ENCODE measurements at regions not wholly inside any gene's neighbourhood (a gene's known extent, or its start where the extent isn't known, plus 50 kb on each side); places are given as distances from the start of the nearest gene placed in this dataset.

DNA sequence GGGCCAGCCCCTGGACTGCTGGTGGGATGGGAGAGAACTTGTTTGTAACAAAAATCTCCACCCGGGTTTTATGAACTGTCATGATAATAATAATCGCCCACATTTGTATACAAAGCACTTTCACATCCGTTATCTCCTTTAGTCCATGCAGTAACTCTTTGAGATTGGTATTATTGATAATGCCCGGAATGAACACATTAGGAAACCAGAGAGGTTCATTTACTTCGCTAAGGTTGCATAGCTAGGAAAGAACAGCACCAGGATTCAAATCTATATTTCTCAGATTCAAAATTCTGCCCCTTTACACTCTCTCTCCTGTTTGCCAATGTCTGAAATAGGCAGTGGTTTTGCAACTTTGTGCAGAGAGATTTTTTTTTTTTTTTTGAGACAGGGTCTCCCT is 131.4 kb downstream of the FOXD2 start:
- TF ChIP-seq POLR2A (IDR thresholded peaks at IDR 0.05; ENCODE audit: low read length) = no peak
- TF ChIP-seq GATA1 (IDR thresholded peaks at IDR 0.05; ENCODE audit: low read depth, low read length) = no peak
- DNase-seq = no peak

DNA sequence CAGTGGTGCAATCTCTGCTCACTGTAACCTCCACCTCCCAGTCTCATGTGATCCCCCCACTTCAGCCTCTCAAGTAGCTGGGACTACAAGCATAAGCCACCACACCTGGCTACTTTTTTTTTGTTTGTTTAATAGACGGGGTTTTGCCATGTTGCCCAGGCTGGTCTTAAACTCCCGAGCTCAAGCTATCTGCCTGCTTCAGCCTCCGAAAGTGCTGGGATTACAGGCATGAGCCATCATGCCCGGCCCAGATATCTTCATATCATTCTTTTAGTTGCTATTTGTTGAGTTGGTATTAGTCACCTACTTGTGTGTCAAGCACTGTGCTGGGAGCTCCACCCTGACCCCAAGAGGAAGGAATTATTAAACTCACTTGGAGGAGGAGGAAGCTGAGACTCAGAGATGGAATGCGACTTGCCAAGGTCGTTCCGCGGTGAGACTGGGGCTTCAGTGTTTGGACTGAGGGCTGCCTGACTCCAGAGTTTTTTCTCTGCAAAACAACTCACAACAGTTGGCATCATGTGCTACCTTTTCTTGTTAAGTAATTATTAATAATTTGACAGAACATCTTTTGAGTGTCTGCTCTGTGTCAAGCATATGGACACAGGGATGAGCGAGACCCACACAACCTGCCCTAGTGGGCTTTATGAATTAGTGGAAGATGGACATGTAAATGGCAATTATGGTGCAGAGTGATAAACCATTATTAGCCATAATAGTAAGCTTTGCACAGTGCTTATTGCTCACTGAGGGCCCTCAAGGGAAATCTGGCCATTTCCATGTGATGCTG is 132.0 kb downstream of the FOXD2 start:
- no peak for DNase-seq
- TF ChIP-seq GATA1 (IDR thresholded peaks at IDR 0.05; ENCODE audit: low read depth, low read length) = no peak
- TF ChIP-seq POLR2A (IDR thresholded peaks at IDR 0.05; ENCODE audit: low read length) = no peak

DNA sequence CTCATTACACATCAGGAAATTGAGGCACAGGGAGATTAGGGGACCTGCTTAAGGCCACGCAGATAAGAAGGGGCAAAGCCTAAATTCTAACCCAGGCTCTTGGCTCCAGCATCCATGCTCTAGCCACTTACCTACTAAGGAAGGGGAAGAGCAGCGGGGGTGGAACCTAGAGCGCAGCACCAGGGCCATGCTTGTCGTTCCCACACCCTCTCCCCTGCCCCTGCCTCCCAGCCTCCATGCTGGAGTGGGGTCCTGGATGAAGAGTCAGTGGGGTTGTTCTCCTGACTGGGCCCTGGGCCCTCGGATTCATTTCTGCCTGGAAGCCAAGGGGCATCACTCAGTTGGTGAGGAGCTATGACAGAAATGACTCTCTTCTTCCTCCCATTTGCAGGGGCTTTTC is 133.3 kb downstream of the FOXD2 start:
- DNase-seq = no peak
- TF ChIP-seq GATA1 (IDR thresholded peaks at IDR 0.05; ENCODE audit: low read depth, low read length) (no peak), POLR2A (IDR thresholded peaks at IDR 0.05; ENCODE audit: low read length) (no peak)

DNA sequence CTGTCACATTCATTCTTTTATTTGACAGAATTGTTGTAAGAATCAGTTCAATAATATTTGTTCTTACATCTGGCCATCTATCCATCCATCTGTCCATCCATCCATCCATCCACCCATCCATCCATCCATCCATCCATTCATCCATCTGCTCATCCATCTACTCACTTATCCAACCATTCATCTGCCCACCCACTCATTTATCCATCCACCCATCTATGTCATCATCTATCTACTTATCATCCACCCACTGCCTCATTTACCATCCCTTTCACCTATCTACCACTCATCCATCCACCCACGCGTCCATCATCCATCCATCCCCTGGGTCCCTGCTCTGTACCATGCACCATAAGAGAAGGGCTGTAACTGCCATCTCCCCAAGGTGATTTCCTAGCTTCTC is 134.1 kb downstream of the FOXD2 start:
- no peak for DNase-seq
- no peak for TF ChIP-seq GATA1 (IDR thresholded peaks at IDR 0.05; ENCODE audit: low read depth, low read length)
- TF ChIP-seq POLR2A (IDR thresholded peaks at IDR 0.05; ENCODE audit: low read length) = no peak

DNA sequence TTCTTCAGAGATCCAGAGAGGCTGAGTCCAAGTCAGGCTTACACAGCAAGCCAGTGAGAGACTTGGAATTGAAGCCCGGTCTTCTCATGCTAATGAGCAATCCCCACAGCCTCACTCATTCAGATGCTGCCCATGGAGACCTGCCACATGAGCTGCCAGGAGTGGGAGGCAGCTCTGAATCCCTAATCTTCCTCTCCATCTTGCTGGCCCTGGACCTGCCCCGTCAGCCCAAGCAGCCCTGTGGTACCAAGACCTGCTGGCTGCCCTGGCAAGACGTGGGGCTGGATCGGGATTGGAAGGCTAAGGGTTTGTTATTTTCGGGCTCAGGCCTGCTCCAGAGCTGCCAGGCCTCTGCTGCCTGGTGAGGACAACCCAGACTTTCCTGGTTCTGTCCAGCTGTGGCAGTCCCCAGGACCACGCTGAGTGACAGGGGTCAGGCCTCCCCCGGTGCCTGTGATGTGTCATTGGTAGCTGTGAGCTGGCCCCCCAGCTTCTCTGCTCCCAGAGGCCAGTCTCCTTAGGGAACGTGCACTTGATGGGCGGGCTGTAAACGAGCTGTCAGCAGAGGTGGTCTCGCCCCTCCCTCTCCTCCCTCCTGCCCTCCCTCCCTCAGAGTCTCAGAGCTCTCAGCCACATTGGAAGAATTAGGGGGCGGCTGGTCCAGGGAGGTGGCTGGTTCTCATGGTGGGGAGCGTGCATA is 135.0 kb downstream of the FOXD2 start:
- DNase-seq = no peak
- no peak for TF ChIP-seq GATA1 (IDR thresholded peaks at IDR 0.05; ENCODE audit: low read depth, low read length)
- no peak for TF ChIP-seq POLR2A (IDR thresholded peaks at IDR 0.05; ENCODE audit: low read length)

DNA sequence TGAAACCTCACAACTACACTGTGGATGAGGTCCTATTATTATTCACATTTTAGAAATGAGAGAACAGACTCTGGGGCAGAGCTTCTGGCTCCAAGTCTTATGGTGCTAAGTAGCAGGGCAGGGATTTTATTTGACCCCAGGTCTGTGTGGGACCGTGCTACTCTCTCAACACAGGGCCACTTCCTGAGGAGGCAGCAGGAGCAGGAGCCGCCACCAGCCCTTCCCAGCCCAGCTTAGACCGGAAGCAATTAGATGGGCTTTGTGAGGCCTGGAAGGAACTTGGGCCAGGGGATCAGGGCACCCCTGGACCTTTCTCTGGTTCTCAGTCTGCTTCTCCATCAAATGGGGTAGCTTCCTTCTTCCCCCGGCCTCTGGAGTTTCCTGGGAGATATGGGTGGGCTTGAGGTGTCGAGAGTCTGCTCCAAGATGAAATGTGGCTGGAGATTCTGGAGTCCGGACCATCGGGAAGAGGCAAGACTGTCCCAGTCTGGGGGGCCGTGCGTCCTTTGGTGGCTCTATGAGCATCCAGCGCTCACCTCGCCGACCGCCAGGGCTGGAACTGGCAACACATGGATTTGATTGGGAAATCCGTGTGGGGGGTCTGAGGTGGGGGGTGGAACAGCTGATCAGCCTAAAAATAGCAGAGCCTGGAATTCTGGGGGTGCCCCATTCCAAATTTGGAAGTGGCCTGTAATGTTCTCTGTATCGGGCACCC is 136.8 kb downstream of the FOXD2 start:
- no peak for DNase-seq
- TF ChIP-seq POLR2A (IDR thresholded peaks at IDR 0.05; ENCODE audit: low read length) = no peak
- TF ChIP-seq GATA1 (IDR thresholded peaks at IDR 0.05; ENCODE audit: low read depth, low read length) = no peak

DNA sequence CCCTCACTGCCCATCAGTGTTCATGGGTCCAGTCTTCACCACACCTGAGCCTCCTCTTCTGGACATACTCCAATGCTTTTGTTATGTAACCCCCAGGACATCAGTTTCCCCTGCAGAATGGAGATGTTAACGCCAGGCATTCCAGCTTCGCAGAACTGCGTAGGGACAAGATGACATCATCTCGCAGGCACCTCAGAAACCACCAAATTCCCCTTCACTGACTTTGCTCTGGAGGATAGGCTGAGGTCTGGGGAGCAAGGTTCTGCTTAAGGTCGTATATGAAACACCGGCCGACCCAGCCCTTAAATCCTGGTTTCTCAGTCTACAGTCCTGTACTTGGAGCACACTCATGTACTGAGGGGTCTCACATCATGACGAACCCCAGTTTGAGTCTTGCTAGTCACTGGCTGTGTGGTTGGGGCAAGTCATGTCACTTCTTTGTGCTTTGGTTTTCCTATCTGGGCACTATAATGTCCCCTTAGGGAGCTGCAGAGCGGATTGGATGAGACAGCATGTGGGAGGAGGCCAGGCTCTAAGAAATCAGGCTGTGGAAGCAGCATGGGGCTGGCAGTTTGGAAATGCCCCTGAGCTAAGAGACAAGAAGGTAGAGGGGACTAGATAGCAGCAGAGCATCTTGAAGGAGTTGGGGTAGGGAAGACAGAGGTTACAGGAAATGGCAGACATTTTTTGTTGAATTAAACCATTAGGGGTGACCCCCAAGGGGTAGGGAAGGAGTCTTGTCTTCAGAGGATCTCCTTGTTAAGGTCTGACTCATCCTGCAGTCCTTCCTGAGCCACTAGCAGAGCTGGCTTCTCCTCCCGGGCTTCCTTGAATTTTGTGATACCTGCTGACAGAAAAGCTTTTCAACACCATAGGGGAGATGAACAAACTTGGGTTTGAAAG is 138.3 kb downstream of the FOXD2 start:
- TF ChIP-seq POLR2A (IDR thresholded peaks at IDR 0.05; ENCODE audit: low read length) (no peak), GATA1 (IDR thresholded peaks at IDR 0.05; ENCODE audit: low read depth, low read length) (no peak)
- no peak for DNase-seq

DNA sequence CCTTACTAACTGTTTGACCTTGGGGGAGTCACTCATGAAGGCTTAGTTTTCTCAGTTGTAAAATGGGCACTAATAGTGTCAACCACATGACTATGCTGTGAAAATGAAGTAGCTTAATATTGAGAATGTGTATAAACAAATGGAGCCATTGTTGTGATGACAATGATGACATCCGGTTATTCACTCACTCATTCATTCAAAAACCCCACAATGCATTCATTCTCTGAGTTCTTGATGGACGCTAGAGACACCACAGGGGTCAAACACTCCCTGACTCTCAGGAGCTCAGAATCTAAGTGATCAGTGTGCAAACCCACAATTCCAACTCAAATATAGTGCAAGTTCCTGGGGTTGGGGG is 138.9 kb downstream of the FOXD2 start:
- TF ChIP-seq POLR2A (IDR thresholded peaks at IDR 0.05; ENCODE audit: low read length) (no peak), GATA1 (IDR thresholded peaks at IDR 0.05; ENCODE audit: low read depth, low read length) (no peak)
- no peak for DNase-seq

DNA sequence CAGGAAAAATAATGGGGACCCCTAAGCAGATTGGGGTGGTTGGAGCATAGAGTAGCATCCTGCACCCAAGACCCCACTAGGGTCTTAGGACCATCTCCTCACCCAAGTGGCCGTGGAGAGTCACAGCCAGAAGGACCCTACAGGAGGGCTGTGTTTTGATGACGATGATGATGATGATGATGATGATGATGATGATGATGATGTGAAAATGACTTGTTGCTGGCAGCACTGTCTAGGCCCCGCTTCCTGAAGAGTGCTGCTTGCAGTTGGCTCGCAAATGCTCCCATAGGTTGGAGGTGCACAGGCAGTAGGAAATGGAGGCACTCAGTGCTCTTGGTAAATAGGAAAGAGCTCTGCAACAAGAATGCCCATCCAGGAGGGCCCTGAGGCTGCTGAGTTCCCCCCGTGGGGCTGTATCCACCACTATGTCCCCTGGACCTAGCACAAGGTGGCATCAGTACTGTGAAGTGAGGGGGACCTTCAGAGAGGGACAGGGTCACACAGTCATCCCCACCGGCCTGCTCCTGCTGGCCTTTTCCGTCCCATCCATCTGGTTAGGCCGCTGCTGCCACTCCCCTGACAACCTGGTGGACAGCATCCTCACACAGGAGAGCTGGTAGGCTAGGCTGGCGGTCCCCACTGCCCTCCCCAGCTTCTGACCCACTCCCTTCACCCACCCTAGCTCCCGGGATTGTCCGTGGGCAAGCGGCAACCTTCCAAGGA is 139.6 kb downstream of the FOXD2 start:
- DNase-seq = no peak
- TF ChIP-seq GATA1 (IDR thresholded peaks at IDR 0.05; ENCODE audit: low read depth, low read length) (no peak), POLR2A (IDR thresholded peaks at IDR 0.05; ENCODE audit: low read length) (no peak)

DNA sequence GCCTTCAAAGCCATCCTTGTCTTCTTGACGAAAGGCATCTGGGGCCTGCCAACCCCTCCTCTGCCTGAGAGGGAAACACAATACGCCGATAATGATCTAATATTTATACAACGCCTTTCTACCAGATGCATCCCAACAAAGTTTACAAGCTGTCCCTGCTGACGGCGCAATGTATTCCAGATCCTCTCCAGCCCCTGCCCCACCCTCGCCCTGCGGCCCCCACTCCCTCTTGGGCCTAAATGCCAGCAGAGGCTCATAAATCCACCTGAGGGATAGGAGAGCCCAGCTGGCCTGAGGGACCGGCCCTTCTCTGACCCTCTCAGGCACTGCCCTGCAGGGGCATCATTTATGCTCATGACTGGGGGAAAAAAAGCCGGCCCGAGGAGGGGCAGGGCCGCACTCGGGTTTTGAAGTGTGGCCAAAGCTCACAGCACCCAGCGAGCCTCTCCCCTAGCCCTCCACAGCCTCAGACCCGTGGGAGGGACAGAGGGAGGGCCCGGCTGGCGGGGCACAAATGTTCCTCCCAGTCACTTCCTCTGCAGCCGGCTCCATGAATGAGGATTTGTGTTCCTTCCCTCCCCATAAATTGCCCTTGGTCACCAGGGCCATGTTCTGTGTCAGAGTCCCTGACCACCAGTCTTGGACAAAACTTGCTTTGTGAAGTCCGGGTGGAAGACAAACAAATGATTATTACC is 140.3 kb downstream of the FOXD2 start:
- TF ChIP-seq POLR2A (IDR thresholded peaks at IDR 0.05; ENCODE audit: low read length) (no peak), GATA1 (IDR thresholded peaks at IDR 0.05; ENCODE audit: low read depth, low read length) (no peak)
- no peak for DNase-seq

DNA sequence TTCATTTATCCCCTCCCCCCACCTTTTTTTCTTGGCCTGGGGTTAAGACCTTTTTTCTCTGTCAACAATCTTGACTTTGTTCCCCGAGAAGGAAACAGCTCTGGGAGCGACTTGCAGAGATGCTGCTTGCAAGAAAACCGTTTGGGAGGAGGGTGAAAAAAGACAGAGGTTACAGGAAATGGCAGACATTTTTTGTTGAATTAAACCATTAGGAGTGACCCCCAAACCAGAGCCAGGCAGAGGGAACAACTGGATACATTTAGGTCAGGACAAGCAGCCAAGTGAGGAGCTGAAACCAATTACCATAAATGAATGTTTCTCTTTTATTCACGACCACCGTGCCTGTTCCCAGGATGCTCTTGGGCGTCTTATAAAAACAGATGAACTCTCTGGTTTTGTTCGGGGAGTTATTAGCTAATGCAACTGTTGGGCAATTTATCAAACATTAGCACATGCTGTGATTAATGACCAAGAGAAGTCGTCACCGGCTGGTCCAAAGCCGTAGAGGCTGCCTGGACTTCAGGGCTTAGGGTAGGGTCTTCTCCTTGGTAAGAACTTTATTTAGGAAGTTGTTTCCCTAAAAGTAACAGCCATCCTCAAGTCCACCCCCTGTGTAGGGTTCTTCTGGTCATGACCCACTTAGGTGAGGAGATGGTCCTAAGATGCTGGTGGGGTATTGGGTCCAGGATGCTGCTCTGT is 141.0 kb downstream of the FOXD2 start:
- TF ChIP-seq POLR2A (IDR thresholded peaks at IDR 0.05; ENCODE audit: low read length) = no peak
- no peak for DNase-seq

DNA sequence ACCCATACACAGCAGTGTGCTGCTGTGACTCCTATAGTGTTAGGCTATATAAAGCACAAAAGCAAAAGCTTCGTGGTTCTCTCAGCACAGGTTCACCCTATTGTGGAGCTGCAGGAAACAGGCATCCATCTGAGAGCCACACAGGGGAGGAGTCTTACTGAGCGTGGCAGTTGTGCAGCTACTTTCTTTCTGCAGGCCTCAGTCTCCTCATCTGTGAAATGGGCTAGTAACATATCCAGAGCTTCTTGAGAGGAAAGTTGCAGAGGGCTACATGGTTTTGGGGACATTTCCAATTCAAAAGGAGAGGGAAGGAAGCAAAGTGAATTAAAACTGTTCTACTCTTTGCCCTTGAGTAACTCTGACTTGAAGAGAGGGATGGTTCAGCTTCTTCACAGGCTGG is 142.0 kb downstream of the FOXD2 start:
- DNase-seq = no peak
- no peak for TF ChIP-seq GATA1 (IDR thresholded peaks at IDR 0.05; ENCODE audit: low read depth, low read length)
- TF ChIP-seq POLR2A (IDR thresholded peaks at IDR 0.05; ENCODE audit: low read length) = no peak
